Upper lobe of left lung (tissue), 4 donors: ENCODE measurements at regions not wholly inside any gene's neighbourhood (a gene's known extent, or its start where the extent isn't known, plus 50 kb on each side); places are given as distances from the start of the nearest gene placed in this dataset.

Source experiments
- CTCF ChIP-seq, 6 experiments: fragments of 450-650 bp in 4 of 6; fragments of 200-600 bp in 2 of 6; sonication (generic) in 2 of 6; IDR thresholded peaks; one replicate each; pipeline ENCODE4 v1.5.1; 2016 to 2019; ENCODE audit warnings: antibody characterized with exemption in 6 of 6
- EP300 ChIP-seq, 4 donors: sonication (generic); formaldehyde crosslinking; IDR thresholded peaks; one replicate each; pipeline ENCODE4 v1.5.1; 2017; ENCODE audit warnings: antibody characterized with exemption in 4 of 4, control low read depth in 2 of 4

DNA sequence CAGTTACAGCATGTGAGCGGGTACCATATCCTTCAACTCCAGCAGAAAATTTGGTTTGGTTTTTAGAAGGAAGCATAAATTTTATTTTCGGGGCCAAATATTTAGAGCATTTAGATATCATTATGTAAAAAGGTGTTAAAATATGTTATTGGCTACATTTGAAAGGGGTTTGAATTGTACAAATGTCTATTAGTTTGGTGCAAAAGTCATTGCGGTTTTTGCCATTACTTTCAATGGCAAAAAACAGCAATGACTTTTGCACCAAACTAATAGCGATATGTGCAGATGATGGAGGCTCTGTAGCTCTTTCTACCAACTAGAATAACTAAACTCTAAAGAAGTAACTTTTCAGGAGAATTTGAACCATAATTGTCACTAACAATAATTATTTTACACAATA lies 1666.2 kb upstream of the SLC39A10 start:
- no peak for TF ChIP-seq CTCF (IDR thresholded peaks at IDR 0.05)
- TF ChIP-seq EP300 (IDR thresholded peaks at IDR 0.05), result no peak
